GM12878 (cell line): ENCODE measurements at regions not wholly inside any gene's neighbourhood (a gene's known extent, or its start where the extent isn't known, plus 50 kb on each side); places are given as distances from the start of the nearest gene placed in this dataset.

Experiments
- ATAC-seq: fragments of 200-7000 bp; cut with Tn5 transposase; 3 replicates; pipeline ENCODE4 v1.9.1; 2020; ENCODE audit warnings: mild to moderate bottlenecking, moderate library complexity
- BruUV-seq: library from RNA; stranded (reverse); fragments of 400-500 nt; replicated peaks from 2 replicates; lab custom pipeline; 2021; lab: Mats Ljungman, UMichigan
- CTCF ChIA-PET: fragments of 300-600 bp; sonication (Branson Sonifier 250); formaldehyde crosslinking; extraction: SDS; loops from one replicate; lab custom pipeline; 2021; ENCODE audit warnings: inconsistent platforms; lab: Yijun Ruan, JAX
- POLR2A ChIA-PET: fragments of 350-600 bp; formaldehyde crosslinking; extraction: SDS; loops from one replicate; lab custom pipeline; 2021; ENCODE audit warnings: inconsistent platforms; lab: Charles Lee
- RAD21 ChIA-PET: fragments of 300-600 bp; sonication (Branson Sonifier 250); formaldehyde crosslinking; loops from one replicate; lab custom pipeline; 2023; ENCODE audit warnings: antibody characterized with exemption; ENCODE audit not compliant: unreplicated experiment; lab: Charles Lee
- SMC1A ChIA-PET: fragments of 300-600 bp; sonication (Branson Sonifier 250); formaldehyde crosslinking; loops from one replicate; lab custom pipeline; 2023; ENCODE audit not compliant: unreplicated experiment, uncharacterized antibody; lab: Charles Lee
- DNase-seq: peaks from one replicate; pipeline ENCODE4 v3.0.0-alpha.2; 2011; ENCODE audit warnings: low read depth, low spot score
- FAIRE-seq: peaks from 3 replicates; lab custom pipeline; 2011; peaks lifted over from hg19 to GRCh38; lab: Jason Lieb, UNC
- H2AFZ ChIP-seq: 2 replicates; pipeline ENCODE4 v1.6.0; 2011; ENCODE audit warnings: low read depth, low read length, control low read depth; ENCODE audit not compliant: control insufficient read depth
- H3K27ac ChIP-seq: 2 replicates; pipeline ENCODE4 v1.5.1; 2011; ENCODE audit warnings: control low read depth; ENCODE audit not compliant: control insufficient read depth, insufficient read depth
- H3K27me3 ChIP-seq, 2 experiments: replicated peaks in 1 of 2; 2 replicates each; pipeline versions ENCODE4 v1.6.0 to v1.6.1; 2011; ENCODE audit warnings: low read length in 1 of 2; ENCODE audit not compliant: control insufficient read depth in 2 of 2, insufficient read depth in 2 of 2
- H3K36me3 ChIP-seq, 2 experiments: 2 replicates each; pipeline ENCODE4 v1.5.1; 2011; ENCODE audit warnings: low read length in 1 of 2; ENCODE audit not compliant: control insufficient read depth in 2 of 2, insufficient read depth in 2 of 2
- H3K4me1 ChIP-seq: 2 replicates; pipeline ENCODE4 v1.6.1; 2011; ENCODE audit warnings: mild to moderate bottlenecking, low read length, moderate library complexity, mixed read lengths; ENCODE audit not compliant: control insufficient read depth, insufficient read depth
- H3K4me2 ChIP-seq: 2 replicates; pipeline ENCODE4 v1.6.0; 2011; ENCODE audit warnings: control low read depth; ENCODE audit not compliant: control insufficient read depth, insufficient read depth
- H3K4me3 ChIP-seq: fragments of 200-600 bp; sonication (generic); 2 replicates; pipeline ENCODE4 v1.5.1; 2016
- H3K79me2 ChIP-seq: 2 replicates; pipeline ENCODE4 v1.6.0; 2011; ENCODE audit warnings: low read length; ENCODE audit not compliant: control insufficient read depth, insufficient read depth
- H3K9ac ChIP-seq: 2 replicates; pipeline ENCODE4 v1.8.0; 2011; ENCODE audit warnings: low read length, control low read depth, mixed read lengths; ENCODE audit not compliant: control insufficient read depth, insufficient read depth
- H3K9me3 ChIP-seq: replicated peaks from 3 replicates; pipeline ENCODE4 v1.5.1; 2011; ENCODE audit warnings: mild to moderate bottlenecking, low read length; ENCODE audit not compliant: control insufficient read depth, insufficient read depth
- H4K20me1 ChIP-seq: 2 replicates; pipeline ENCODE4 v1.6.0; 2011; ENCODE audit not compliant: control insufficient read depth, insufficient read depth
- ATF2 ChIP-seq: IDR thresholded peaks from 2 replicates; pipeline ENCODE4 v1.6.1; 2012; ENCODE audit warnings: low read length, inconsistent platforms
- IRF4 ChIP-seq: IDR thresholded peaks from 2 replicates; pipeline ENCODE4 v1.6.1; 2011; ENCODE audit warnings: low read depth, low read length
- IRF5 ChIP-seq: fragments of 450-650 bp; IDR thresholded peaks from 2 replicates; pipeline ENCODE4 v1.6.1; 2017; ENCODE audit warnings: borderline replicate concordance
- LARP7 ChIP-seq: fragments of 450-650 bp; IDR thresholded peaks from 2 replicates; pipeline ENCODE4 v1.6.1; 2017; ENCODE audit warnings: mild to moderate bottlenecking
- MYC ChIP-seq: IDR thresholded peaks from 2 replicates; pipeline ENCODE4 v1.6.1; 2011; ENCODE audit warnings: mild to moderate bottlenecking, low read length, moderate library complexity, inconsistent platforms; ENCODE audit not compliant: insufficient read depth, insufficient replicate concordance, insufficient read length, severe bottlenecking
- RBBP5 ChIP-seq: fragments of 200-600 bp; sonication (generic); conservative IDR thresholded peaks from 2 replicates; pipeline ENCODE4 v1.6.1; 2016
- ZNF24 ChIP-seq: fragments of 450-650 bp; IDR thresholded peaks from 2 replicates; pipeline ENCODE4 v1.6.1; 2017; ENCODE audit warnings: antibody characterized with exemption, mild to moderate bottlenecking
- WGBS: methylation state at CpG from one replicate; pipeline ENCODE4 v1.1.6; 2016; ENCODE audit warnings: low lambda C conversion rate; ENCODE audit not compliant: insufficient replicate concordance, insufficient coverage; ENCODE audit errors: missing lambda C conversion rate; 5-methylcytosine and 5-hydroxymethylcytosine counted together
- in situ Hi-C: fragments of 300-500 bp; cut with MboI; formaldehyde crosslinking; loops from 9 replicates; pipeline ENCODE4 v1.14.3; 2018; ENCODE audit warnings: mixed read lengths
- intact Hi-C: fragments of 100-400 bp; cut with micrococcal nuclease; formaldehyde crosslinking; loops from one replicate; pipeline ENCODE4 v1.14.2; 2022; ENCODE audit not compliant: unreplicated experiment

GRCh38 chr6:165060720-165061119 is 248.7 kb downstream of the C6orf118 start:
- Histone ChIP-seq H3K27me3 (no peaks in the 10 kb centered on the region), H2AFZ (no peak overlapping the region), H3K36me3 (no peaks in the 10 kb centered on the region), H3K4me1 (no peaks in the 10 kb centered on the region), H3K4me3 (no peak overlapping the region), H3K79me2 (no peaks in the 10 kb centered on the region), H3K4me2 (no peak overlapping the region), H3K9ac (no peak overlapping the region), H3K9me3 (no peaks in the 10 kb centered on the region; the same call in 2 of the 3 replicates), H4K20me1 (no peaks in the 10 kb centered on the region), H3K27ac (no peak overlapping the region)
- intact Hi-C loops (no loop called here), in situ Hi-C loops (no loop called here)
- ATAC-seq (no peak), DNase-seq (no peak), FAIRE-seq (no peak)
- SMC1A ChIA-PET, result no interaction called here
- POLR2A ChIA-PET, result no interaction called here
- WGBS, result 4% methylated on average over 3 of the region's 3 CpGs
- no peak for TF ChIP-seq IRF5
- TF ChIP-seq RBBP5, result no peak
- TF ChIP-seq ZNF24, result no peak
- no peak for TF ChIP-seq MYC
- no peak for TF ChIP-seq IRF4
- RAD21 ChIA-PET, result no interaction called here
- CTCF ChIA-PET, result no interaction called here
- no TSS peak for BruUV-seq

- intact Hi-C loops (no loop called here), in situ Hi-C loops (no loop called here)
- no peaks in the 10 kb centered on the region for H3K79me2 ChIP-seq
- ChIA-PET SMC1A (no interaction called here), RAD21 (no interaction called here), POLR2A (no interaction called here), CTCF (no interaction called here)
- H3K36me3 ChIP-seq, result no peaks in the 10 kb centered on the region
- H3K4me2 ChIP-seq, result no peak overlapping the region
- H4K20me1 ChIP-seq, result no peaks in the 10 kb centered on the region
- no peak for FAIRE-seq
- no peaks in the 10 kb centered on the region for H3K4me1 ChIP-seq
- no peak for TF ChIP-seq RBBP5
- TF ChIP-seq ATF2, result no peak
- TF ChIP-seq LARP7, result no peak
- 20% methylated on average over 3 of the region's 3 CpGs for WGBS
- H3K27ac ChIP-seq, result no peak overlapping the region
- no peaks in the 10 kb centered on the region for H3K27me3 ChIP-seq
- no TSS peak for BruUV-seq
- H3K9me3 ChIP-seq, result no peaks in the 10 kb centered on the region; the same call in 2 of the 3 replicates
- no peak for DNase-seq
- H3K4me3 ChIP-seq, result no peak overlapping the region
- H3K9ac ChIP-seq, result no peak overlapping the region
- no peak for ATAC-seq
- no peak overlapping the region for H2AFZ ChIP-seq
These were observed 250.4 kb downstream of the C6orf118 start for GRCh38 chr6:165059032-165059431.
